K562 (cell line): ENCODE measurements at regions not wholly inside any gene's neighbourhood (a gene's known extent, or its start where the extent isn't known, plus 50 kb on each side); places are given as distances from the start of the nearest gene placed in this dataset.

Experiments
- BDP1 ChIP-seq: IDR thresholded peaks from 3 replicates; pipeline ENCODE4 v1.6.1; 2011; ENCODE audit not compliant: insufficient read length, insufficient read depth
- GTF3C2 ChIP-seq: IDR thresholded peaks from 3 replicates; pipeline ENCODE4 v1.6.1; 2011; ENCODE audit warnings: borderline replicate concordance, mild to moderate bottlenecking, moderate library complexity; ENCODE audit not compliant: insufficient read length; ENCODE audit errors: extremely low read depth
- JUNB ChIP-seq: fragments of 450-650 bp; formaldehyde crosslinking; conservative IDR thresholded peaks from 2 replicates; pipeline ENCODE4 v1.4.0; 2020; ENCODE audit warnings: mild to moderate bottlenecking
- NKRF ChIP-seq: fragments of 450-650 bp; IDR thresholded peaks from 2 replicates; pipeline ENCODE4 v1.6.1; 2016; ENCODE audit warnings: borderline replicate concordance
- TBP ChIP-seq: optimal IDR thresholded peaks from 2 replicates; pipeline ENCODE3; 2011; ENCODE audit warnings: low read depth, low read length, improper control_type of control experiment
- ZBTB43 ChIP-seq: sonication (generic); formaldehyde crosslinking; IDR thresholded peaks from 2 replicates; pipeline ENCODE4 v1.8.0; 2023; ENCODE audit warnings: mild to moderate bottlenecking, missing genetic modification reagents
- ZZZ3 ChIP-seq: fragments of 450-650 bp; IDR thresholded peaks from 2 replicates; pipeline ENCODE4 v1.6.1; 2016; ENCODE audit warnings: antibody characterized with exemption, mild to moderate bottlenecking, moderate library complexity
- TF ChIP-seq, protein P1 (sequence below), 3 experiments: IDR thresholded peaks in 2 of 3; conservative IDR thresholded peaks in 1 of 3; 2 replicates each; pipeline ENCODE4 v1.5.1; 2011 to 2012; ENCODE audit warnings: low read length in 3 of 3, mild to moderate bottlenecking in 3 of 3, control low read depth in 2 of 3, improper control_type of control experiment in 1 of 3, inconsistent platforms in 1 of 3, low read depth in 1 of 3, mixed read lengths in 1 of 3, moderate library complexity in 1 of 3; ENCODE audit not compliant: insufficient read depth in 2 of 3
- TF ChIP-seq, protein P2 (sequence below): IDR thresholded peaks from 2 replicates; pipeline ENCODE4 v1.6.1; 2011; ENCODE audit warnings: borderline replicate concordance, low read depth, mild to moderate bottlenecking, moderate library complexity, low read length; ENCODE audit not compliant: insufficient read depth, poor library complexity, severe bottlenecking
- TF ChIP-seq, protein P3 (sequence below): sonication (generic); formaldehyde crosslinking; IDR thresholded peaks from 2 replicates; pipeline ENCODE4 v1.8.0; 2022; ENCODE audit warnings: mild to moderate bottlenecking, missing genetic modification reagents

GRCh38 chr4:114178392-114178791, 198.9 kb upstream of the ARSJ start:
- TF ChIP-seq TBP (no peak), ZZZ3 (no peak), JUNB (CRISPR knock-in tag) (no peak), NKRF (no peak), ZBTB43 (CRISPR knock-in tag) (no peak), GTF3C2 (no peak), BDP1 (no peak)
- TF ChIP-seq, protein P1, sequence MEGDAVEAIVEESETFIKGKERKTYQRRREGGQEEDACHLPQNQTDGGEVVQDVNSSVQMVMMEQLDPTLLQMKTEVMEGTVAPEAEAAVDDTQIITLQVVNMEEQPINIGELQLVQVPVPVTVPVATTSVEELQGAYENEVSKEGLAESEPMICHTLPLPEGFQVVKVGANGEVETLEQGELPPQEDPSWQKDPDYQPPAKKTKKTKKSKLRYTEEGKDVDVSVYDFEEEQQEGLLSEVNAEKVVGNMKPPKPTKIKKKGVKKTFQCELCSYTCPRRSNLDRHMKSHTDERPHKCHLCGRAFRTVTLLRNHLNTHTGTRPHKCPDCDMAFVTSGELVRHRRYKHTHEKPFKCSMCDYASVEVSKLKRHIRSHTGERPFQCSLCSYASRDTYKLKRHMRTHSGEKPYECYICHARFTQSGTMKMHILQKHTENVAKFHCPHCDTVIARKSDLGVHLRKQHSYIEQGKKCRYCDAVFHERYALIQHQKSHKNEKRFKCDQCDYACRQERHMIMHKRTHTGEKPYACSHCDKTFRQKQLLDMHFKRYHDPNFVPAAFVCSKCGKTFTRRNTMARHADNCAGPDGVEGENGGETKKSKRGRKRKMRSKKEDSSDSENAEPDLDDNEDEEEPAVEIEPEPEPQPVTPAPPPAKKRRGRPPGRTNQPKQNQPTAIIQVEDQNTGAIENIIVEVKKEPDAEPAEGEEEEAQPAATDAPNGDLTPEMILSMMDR (IDR thresholded peaks at IDR 0.05 in 2 of 3, conservative IDR thresholded peaks at IDR 0.05 in 1 of 3; ENCODE audit: insufficient read depth in 2 of 3, low read depth in 1 of 3, low read length in 3 of 3), result no peak
- TF ChIP-seq, protein P2, sequence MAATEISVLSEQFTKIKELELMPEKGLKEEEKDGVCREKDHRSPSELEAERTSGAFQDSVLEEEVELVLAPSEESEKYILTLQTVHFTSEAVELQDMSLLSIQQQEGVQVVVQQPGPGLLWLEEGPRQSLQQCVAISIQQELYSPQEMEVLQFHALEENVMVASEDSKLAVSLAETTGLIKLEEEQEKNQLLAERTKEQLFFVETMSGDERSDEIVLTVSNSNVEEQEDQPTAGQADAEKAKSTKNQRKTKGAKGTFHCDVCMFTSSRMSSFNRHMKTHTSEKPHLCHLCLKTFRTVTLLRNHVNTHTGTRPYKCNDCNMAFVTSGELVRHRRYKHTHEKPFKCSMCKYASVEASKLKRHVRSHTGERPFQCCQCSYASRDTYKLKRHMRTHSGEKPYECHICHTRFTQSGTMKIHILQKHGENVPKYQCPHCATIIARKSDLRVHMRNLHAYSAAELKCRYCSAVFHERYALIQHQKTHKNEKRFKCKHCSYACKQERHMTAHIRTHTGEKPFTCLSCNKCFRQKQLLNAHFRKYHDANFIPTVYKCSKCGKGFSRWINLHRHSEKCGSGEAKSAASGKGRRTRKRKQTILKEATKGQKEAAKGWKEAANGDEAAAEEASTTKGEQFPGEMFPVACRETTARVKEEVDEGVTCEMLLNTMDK, result no peak
- TF ChIP-seq, protein P3, sequence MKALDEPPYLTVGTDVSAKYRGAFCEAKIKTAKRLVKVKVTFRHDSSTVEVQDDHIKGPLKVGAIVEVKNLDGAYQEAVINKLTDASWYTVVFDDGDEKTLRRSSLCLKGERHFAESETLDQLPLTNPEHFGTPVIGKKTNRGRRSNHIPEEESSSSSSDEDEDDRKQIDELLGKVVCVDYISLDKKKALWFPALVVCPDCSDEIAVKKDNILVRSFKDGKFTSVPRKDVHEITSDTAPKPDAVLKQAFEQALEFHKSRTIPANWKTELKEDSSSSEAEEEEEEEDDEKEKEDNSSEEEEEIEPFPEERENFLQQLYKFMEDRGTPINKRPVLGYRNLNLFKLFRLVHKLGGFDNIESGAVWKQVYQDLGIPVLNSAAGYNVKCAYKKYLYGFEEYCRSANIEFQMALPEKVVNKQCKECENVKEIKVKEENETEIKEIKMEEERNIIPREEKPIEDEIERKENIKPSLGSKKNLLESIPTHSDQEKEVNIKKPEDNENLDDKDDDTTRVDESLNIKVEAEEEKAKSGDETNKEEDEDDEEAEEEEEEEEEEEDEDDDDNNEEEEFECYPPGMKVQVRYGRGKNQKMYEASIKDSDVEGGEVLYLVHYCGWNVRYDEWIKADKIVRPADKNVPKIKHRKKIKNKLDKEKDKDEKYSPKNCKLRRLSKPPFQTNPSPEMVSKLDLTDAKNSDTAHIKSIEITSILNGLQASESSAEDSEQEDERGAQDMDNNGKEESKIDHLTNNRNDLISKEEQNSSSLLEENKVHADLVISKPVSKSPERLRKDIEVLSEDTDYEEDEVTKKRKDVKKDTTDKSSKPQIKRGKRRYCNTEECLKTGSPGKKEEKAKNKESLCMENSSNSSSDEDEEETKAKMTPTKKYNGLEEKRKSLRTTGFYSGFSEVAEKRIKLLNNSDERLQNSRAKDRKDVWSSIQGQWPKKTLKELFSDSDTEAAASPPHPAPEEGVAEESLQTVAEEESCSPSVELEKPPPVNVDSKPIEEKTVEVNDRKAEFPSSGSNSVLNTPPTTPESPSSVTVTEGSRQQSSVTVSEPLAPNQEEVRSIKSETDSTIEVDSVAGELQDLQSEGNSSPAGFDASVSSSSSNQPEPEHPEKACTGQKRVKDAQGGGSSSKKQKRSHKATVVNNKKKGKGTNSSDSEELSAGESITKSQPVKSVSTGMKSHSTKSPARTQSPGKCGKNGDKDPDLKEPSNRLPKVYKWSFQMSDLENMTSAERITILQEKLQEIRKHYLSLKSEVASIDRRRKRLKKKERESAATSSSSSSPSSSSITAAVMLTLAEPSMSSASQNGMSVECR (CRISPR knock-in tag), result no peak
